ENCODE measurements at regions not wholly inside any gene's neighbourhood (a gene's known extent, or its start where the extent isn't known, plus 50 kb on each side); places are given as distances from the start of the nearest gene placed in this dataset.
"Not testable (repeated sequence)": the region's sequence is repeated elsewhere in the genome, so short reads cannot be mapped to it uniquely, and the experiment has no call there.

DNA sequence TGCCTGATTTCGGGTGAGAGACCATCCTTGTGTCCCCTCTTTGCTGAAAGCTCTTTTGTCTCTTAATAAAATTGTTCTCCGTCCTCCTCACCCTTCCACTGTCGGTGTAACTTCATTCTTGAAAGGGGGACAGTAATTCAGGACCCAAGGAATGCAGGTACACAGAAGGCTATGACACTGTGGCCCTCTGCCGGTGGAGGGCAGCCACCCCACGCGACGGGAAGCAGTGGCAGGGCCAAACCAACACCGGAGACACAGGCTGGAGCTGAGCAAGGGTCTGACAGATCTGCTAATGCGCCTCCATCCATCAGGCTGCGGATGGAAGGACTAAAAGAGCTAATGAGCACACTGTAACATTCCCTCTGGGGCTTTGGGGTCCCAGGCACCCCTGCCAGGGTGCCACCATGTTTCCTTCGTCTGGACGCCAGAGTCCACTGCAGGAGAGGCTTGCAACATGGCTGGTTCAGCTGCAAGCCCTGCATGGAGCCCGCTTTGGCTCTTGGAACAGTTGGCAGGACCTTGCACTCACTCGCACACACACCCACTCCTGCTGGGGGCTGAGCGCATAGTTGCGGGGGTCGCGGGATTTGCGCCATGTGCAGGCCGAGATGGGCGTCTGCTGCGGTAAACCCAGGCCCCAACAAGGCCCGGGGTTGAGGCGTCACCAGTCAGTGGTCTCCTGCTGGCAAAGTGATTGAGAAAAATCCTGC, 544.1 kb upstream of the CDH7 start:
- Histone ChIP-seq H3K4me3 (no peak overlapping the region), H3K4me1 (no peaks in the 10 kb centered on the region), H3K9me3 (no peaks in the 10 kb centered on the region), H3K27ac (no peak overlapping the region), H3K36me3 (no peaks in the 10 kb centered on the region), H3K27me3 (no peaks in the 10 kb centered on the region)
- TF ChIP-seq, protein P1, sequence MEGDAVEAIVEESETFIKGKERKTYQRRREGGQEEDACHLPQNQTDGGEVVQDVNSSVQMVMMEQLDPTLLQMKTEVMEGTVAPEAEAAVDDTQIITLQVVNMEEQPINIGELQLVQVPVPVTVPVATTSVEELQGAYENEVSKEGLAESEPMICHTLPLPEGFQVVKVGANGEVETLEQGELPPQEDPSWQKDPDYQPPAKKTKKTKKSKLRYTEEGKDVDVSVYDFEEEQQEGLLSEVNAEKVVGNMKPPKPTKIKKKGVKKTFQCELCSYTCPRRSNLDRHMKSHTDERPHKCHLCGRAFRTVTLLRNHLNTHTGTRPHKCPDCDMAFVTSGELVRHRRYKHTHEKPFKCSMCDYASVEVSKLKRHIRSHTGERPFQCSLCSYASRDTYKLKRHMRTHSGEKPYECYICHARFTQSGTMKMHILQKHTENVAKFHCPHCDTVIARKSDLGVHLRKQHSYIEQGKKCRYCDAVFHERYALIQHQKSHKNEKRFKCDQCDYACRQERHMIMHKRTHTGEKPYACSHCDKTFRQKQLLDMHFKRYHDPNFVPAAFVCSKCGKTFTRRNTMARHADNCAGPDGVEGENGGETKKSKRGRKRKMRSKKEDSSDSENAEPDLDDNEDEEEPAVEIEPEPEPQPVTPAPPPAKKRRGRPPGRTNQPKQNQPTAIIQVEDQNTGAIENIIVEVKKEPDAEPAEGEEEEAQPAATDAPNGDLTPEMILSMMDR (IDR thresholded peaks at IDR 0.05) = no peak
- TF ChIP-seq POLR2A (IDR thresholded peaks at IDR 0.05) = no peak
- intact Hi-C loops (cut with DNase I; ENCODE audit: low total_unique reads) = no loop called here
- DNase-seq = no peak

DNA sequence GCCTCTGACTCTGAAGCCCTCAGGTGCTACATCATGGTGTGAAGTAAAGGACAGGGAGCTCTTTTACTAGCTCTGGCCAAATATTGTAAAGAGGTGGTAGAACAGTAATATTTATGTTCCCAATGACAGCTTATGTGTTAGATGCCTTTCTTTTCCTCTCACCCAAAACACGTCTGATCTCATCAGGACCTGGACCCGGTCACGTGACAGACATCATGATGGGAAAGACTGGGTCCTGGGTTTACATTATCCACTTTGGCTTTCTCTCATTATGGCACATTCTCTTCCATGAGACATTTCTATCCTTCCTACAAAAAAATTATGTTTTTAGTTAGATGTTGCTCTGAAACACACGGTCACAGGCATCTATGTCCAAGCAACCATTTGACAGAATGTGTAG, 548.7 kb upstream of the CDH7 start:
- Histone ChIP-seq H3K36me3 (no peaks in the 10 kb centered on the region), H3K27ac (no peak overlapping the region), H3K27me3 (no peaks in the 10 kb centered on the region), H3K9me3 (no peaks in the 10 kb centered on the region), H3K4me1 (no peaks in the 10 kb centered on the region), H3K4me3 (no peak overlapping the region)
- intact Hi-C loops (cut with DNase I; ENCODE audit: low total_unique reads) = no loop called here
- TF ChIP-seq, protein P1 (IDR thresholded peaks at IDR 0.05) = no peak
- TF ChIP-seq POLR2A (IDR thresholded peaks at IDR 0.05) = no peak
- no peak for DNase-seq

DNA sequence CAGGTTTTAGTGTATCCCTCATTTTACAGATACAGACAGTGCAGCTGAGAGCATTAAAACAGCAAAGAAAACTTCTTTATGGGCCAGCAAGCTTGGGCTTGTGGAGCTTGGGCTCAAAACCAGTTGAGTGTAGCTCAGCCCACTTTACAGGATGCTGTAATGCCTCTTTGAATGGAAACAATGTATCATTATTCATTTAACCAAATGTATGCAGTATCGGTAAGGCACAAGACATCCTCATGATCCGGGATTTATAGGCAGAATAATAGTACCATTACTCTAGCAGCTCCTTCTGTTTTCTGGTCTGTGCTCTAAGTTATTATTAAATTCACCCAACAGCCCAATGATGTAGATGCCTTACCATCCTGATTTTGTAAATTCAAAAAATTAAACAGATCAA, 575.1 kb upstream of the CDH7 start:
- no peaks in the 10 kb centered on the region for H3K9me3 ChIP-seq

DNA sequence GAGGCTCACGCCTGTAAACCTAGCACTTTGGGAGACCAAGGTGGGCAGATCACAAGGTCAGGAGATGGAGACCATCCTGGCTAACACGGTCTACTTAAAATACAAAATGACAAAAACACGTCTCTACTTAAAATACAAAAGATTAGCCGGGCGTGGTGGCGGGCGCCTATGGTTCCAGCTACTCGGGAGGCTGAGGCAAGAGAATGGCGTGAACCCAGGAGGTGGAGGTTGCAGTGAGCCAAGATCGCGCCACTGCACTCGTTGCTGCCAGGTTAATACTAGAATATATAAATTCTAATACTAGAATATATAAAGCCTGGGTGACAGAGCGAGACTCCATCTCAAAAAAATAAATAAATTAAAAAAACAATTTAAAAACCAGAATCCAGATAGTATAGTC, 588.7 kb upstream of the CDH7 start:
- H3K9me3 ChIP-seq; DNase-seq; intact Hi-C loops (cut with DNase I; ENCODE audit: low total_unique reads); H3K4me1 ChIP-seq; H3K27ac ChIP-seq; H3K4me3 ChIP-seq; H3K36me3 ChIP-seq; H3K27me3 ChIP-seq: not testable (repeated sequence)

More for the DNA sequence above, 575.1 kb upstream of the CDH7 start:
- intact Hi-C loops (cut with DNase I; ENCODE audit: low total_unique reads) = no loop called here
- no peak for DNase-seq
- Histone ChIP-seq H3K4me1 (no peaks in the 10 kb centered on the region), H3K27me3 (no peaks in the 10 kb centered on the region), H3K27ac (no peak overlapping the region), H3K36me3 (no peaks in the 10 kb centered on the region), H3K4me3 (no peak overlapping the region)
- no peak for TF ChIP-seq POLR2A (IDR thresholded peaks at IDR 0.05)
- TF ChIP-seq, protein P1 (IDR thresholded peaks at IDR 0.05) = no peak

DNA sequence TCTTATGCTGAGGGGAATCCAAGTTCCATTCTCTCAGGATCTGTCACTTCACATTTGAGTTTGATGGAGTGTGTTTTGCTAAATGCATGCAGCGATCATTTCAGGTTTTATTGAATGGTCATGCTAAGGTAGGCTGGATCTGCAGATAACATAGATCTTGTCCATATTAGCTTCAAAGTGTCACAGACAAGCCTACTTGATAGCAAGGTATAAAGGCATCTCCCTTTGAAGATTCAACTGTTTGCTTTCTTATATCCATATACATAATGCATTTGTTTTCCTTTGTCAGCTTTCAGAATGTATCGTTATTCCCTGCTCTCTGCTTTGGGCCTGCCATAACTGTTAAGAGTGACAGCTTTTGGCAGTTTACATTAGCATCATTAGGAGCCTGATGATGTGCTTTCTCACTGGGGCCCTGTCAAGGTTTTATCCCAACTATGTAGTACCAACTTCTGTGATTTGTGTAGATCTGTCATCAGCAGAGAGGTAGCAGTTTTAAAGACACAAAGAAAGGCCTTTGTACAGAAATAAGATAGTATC, 604.3 kb upstream of the CDH7 start:
- H3K9me3 ChIP-seq = no peaks in the 10 kb centered on the region
- no peak for DNase-seq
- no peak for TF ChIP-seq POLR2A (IDR thresholded peaks at IDR 0.05)
- TF ChIP-seq, protein P1 (IDR thresholded peaks at IDR 0.05) = no peak

More for the DNA sequence above, 604.3 kb upstream of the CDH7 start:
- intact Hi-C loops (cut with DNase I; ENCODE audit: low total_unique reads) = no loop called here
- H3K27me3 ChIP-seq = no peaks in the 10 kb centered on the region
- H3K27ac ChIP-seq = no peak overlapping the region
- H3K4me1 ChIP-seq = no peaks in the 10 kb centered on the region
- H3K4me3 ChIP-seq = no peak overlapping the region
- no peaks in the 10 kb centered on the region for H3K36me3 ChIP-seq
